ENCODE measurements at regions not wholly inside any gene's neighbourhood (a gene's known extent, or its start where the extent isn't known, plus 50 kb on each side); places are given as distances from the start of the nearest gene placed in this dataset.

- H3K9me3 Mint-ChIP-seq: no peaks in the 10 kb centered on the region
- Histone ChIP-seq H3K9me3 (ENCODE audit: control insufficient read depth, low read length) (no peaks in the 10 kb centered on the region), H3K4me1 (ENCODE audit: control insufficient read depth, insufficient read depth, low read length) (no peaks in the 10 kb centered on the region), H3K27me3 (ENCODE audit: control insufficient read depth, insufficient read depth, low read length, poor library complexity, severe bottlenecking) (no peaks in the 10 kb centered on the region), H3K4me3 (ENCODE audit: low read length) (no peak overlapping the region), H3K27ac (ENCODE audit: low read depth, low read length) (no peak overlapping the region), H3K36me3 (ENCODE audit: control insufficient read depth, insufficient read depth, low read length) (no peaks in the 10 kb centered on the region), H3K9ac (ENCODE audit: extremely low read depth, low read length, poor library complexity, severe bottlenecking) (no peak overlapping the region)
- DNase-seq: no peak
- no peaks in the 10 kb centered on the region for H3K27me3 Mint-ChIP-seq (ENCODE audit: insufficient read depth)
- no peaks in the 10 kb centered on the region for H3K4me1 Mint-ChIP-seq
- no peak overlapping the region for H3K4me3 Mint-ChIP-seq
- H3K36me3 Mint-ChIP-seq (ENCODE audit: low read depth): no peaks in the 10 kb centered on the region
- H3K27ac Mint-ChIP-seq: no peak overlapping the region
- TF ChIP-seq, protein P1, sequence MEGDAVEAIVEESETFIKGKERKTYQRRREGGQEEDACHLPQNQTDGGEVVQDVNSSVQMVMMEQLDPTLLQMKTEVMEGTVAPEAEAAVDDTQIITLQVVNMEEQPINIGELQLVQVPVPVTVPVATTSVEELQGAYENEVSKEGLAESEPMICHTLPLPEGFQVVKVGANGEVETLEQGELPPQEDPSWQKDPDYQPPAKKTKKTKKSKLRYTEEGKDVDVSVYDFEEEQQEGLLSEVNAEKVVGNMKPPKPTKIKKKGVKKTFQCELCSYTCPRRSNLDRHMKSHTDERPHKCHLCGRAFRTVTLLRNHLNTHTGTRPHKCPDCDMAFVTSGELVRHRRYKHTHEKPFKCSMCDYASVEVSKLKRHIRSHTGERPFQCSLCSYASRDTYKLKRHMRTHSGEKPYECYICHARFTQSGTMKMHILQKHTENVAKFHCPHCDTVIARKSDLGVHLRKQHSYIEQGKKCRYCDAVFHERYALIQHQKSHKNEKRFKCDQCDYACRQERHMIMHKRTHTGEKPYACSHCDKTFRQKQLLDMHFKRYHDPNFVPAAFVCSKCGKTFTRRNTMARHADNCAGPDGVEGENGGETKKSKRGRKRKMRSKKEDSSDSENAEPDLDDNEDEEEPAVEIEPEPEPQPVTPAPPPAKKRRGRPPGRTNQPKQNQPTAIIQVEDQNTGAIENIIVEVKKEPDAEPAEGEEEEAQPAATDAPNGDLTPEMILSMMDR (conservative IDR thresholded peaks at IDR 0.05): no peak
- 95 to 100% methylated on average over 7 of the region's 7 CpGs for WGBS, 2 experiments (ENCODE audit: insufficient coverage in 1 of 2, insufficient read length in 1 of 2)
Observed at GRCh38 chr13:110773480-110773879, 60.0 kb downstream of the ING1 start.

DNA sequence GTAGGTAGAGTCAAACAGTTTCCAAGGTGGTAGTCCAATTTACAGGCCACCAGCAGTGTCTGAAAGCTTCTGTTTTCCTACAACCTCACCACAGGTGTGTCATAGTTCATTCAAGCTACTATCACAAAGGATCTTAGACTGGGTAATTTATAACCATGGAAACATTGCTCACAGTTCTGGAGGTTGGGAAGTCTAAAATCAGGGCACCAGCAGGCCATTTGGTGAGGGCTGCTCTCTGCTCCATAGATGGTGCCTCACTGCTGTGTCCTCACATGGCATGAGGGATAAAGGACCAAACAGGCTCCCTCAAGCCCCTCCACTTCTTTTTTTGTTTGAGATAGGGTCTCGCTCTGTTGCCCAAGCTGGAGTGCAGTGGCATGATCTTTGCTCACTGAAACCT, 60.6 kb downstream of the ING1 start:
- Histone ChIP-seq H3K4me1 (ENCODE audit: control insufficient read depth, insufficient read depth, low read length) (no peaks in the 10 kb centered on the region), H3K9ac (ENCODE audit: extremely low read depth, low read length, poor library complexity, severe bottlenecking) (no peak overlapping the region), H3K27ac (ENCODE audit: low read depth, low read length) (no peak overlapping the region), H3K4me3 (ENCODE audit: low read length) (no peak overlapping the region), H3K27me3 (ENCODE audit: control insufficient read depth, insufficient read depth, low read length, poor library complexity, severe bottlenecking) (no peaks in the 10 kb centered on the region), H3K36me3 (ENCODE audit: control insufficient read depth, insufficient read depth, low read length) (no peaks in the 10 kb centered on the region), H3K9me3 (ENCODE audit: control insufficient read depth, low read length) (no peaks in the 10 kb centered on the region)
- H3K9me3 Mint-ChIP-seq: no peaks in the 10 kb centered on the region
- DNase-seq: no peak
- no peaks in the 10 kb centered on the region for H3K36me3 Mint-ChIP-seq (ENCODE audit: low read depth)
- H3K27ac Mint-ChIP-seq: no peak overlapping the region
- H3K4me3 Mint-ChIP-seq: no peak overlapping the region
- no peaks in the 10 kb centered on the region for H3K4me1 Mint-ChIP-seq
- TF ChIP-seq, protein P1 (conservative IDR thresholded peaks at IDR 0.05): no peak
- WGBS, 2 experiments (ENCODE audit: insufficient coverage in 1 of 2, insufficient read length in 1 of 2): 88 to 100% methylated on average over 1 of the region's 1 CpG
- H3K27me3 Mint-ChIP-seq (ENCODE audit: insufficient read depth): no peaks in the 10 kb centered on the region

- H3K4me1 ChIP-seq (ENCODE audit: control insufficient read depth, insufficient read depth, low read length): no peaks in the 10 kb centered on the region
- DNase-seq: no peak
- Mint-ChIP-seq H3K27ac (no peak overlapping the region), H3K4me1 (no peaks in the 10 kb centered on the region), H3K27me3 (ENCODE audit: insufficient read depth) (no peaks in the 10 kb centered on the region), H3K9me3 (no peaks in the 10 kb centered on the region), H3K4me3 (no peak overlapping the region), H3K36me3 (ENCODE audit: low read depth) (no peaks in the 10 kb centered on the region)
- TF ChIP-seq, protein P1 (conservative IDR thresholded peaks at IDR 0.05): no peak
- H3K9me3 ChIP-seq (ENCODE audit: control insufficient read depth, low read length): no peaks in the 10 kb centered on the region
- no peaks in the 10 kb centered on the region for H3K27me3 ChIP-seq (ENCODE audit: control insufficient read depth, insufficient read depth, low read length, poor library complexity, severe bottlenecking)
- no peak overlapping the region for H3K9ac ChIP-seq (ENCODE audit: extremely low read depth, low read length, poor library complexity, severe bottlenecking)
- H3K4me3 ChIP-seq (ENCODE audit: low read length): no peak overlapping the region
- no peaks in the 10 kb centered on the region for H3K36me3 ChIP-seq (ENCODE audit: control insufficient read depth, insufficient read depth, low read length)
- WGBS, 2 experiments (ENCODE audit: insufficient coverage in 1 of 2, insufficient read length in 1 of 2): 95 to 97% methylated on average over 6 of the region's 6 CpGs
- H3K27ac ChIP-seq (ENCODE audit: low read depth, low read length): no peak overlapping the region
Observed at GRCh38 chr13:110774490-110774889, 61.0 kb downstream of the ING1 start.

Measured in endodermal cell (in vitro differentiated cells).